HepG2 (cell line): ENCODE measurements at regions not wholly inside any gene's neighbourhood (a gene's known extent, or its start where the extent isn't known, plus 50 kb on each side); places are given as distances from the start of the nearest gene placed in this dataset.

Experiments used
- ATF3 ChIP-seq: sonication (generic); formaldehyde crosslinking; IDR thresholded peaks from 2 replicates; pipeline ENCODE4 v1.4.0; 2020; ENCODE audit warnings: missing genetic modification reagents
- BATF2 ChIP-seq: sonication (generic); formaldehyde crosslinking; IDR thresholded peaks from 2 replicates; pipeline ENCODE4 v1.8.0; 2022; ENCODE audit warnings: mild to moderate bottlenecking, missing genetic modification reagents, moderate library complexity
- BRD4 ChIP-seq: sonication (generic); formaldehyde crosslinking; IDR thresholded peaks from 2 replicates; pipeline ENCODE4 v1.4.0; 2020; ENCODE audit warnings: missing genetic modification reagents
- HDAC6 ChIP-seq: fragments of 200-600 bp; sonication (generic); IDR thresholded peaks from 2 replicates; pipeline ENCODE4 v1.7.0; 2017; ENCODE audit warnings: mild to moderate bottlenecking, antibody characterized with exemption, low read length, low read depth
- HNF4G ChIP-seq, 2 experiments: sonication (generic) in 1 of 2; formaldehyde crosslinking in 1 of 2; IDR thresholded peaks; 2 replicates each; pipeline versions ENCODE4 v1.4.0 to v1.6.1; 2011 to 2020; ENCODE audit warnings: borderline replicate concordance in 2 of 2, low read depth in 2 of 2, mild to moderate bottlenecking in 2 of 2, low read length in 1 of 2, missing genetic modification reagents in 1 of 2, moderate library complexity in 1 of 2
- KLF12 ChIP-seq: sonication (generic); formaldehyde crosslinking; IDR thresholded peaks from 2 replicates; pipeline ENCODE4 v1.4.0; 2020; ENCODE audit warnings: missing genetic modification reagents, borderline replicate concordance
- MXI1 ChIP-seq: IDR thresholded peaks from 3 replicates; pipeline ENCODE4 v1.6.1; 2012; ENCODE audit warnings: low read depth, low read length, inconsistent platforms, borderline replicate concordance
- NFYC ChIP-seq: IDR thresholded peaks from 2 replicates; pipeline ENCODE4 v1.6.1; 2016; ENCODE audit warnings: missing genetic modification reagents, missing compliant biosample characterization
- SMAD3 ChIP-seq: sonication (generic); formaldehyde crosslinking; IDR thresholded peaks from 2 replicates; pipeline ENCODE4 v1.4.0; 2020; ENCODE audit warnings: missing genetic modification reagents
- SNAPC4 ChIP-seq: sonication (generic); formaldehyde crosslinking; IDR thresholded peaks from 2 replicates; pipeline ENCODE4 v1.4.0; 2020; ENCODE audit warnings: mild to moderate bottlenecking, missing genetic modification reagents
- SOX5 ChIP-seq: IDR thresholded peaks from 2 replicates; pipeline ENCODE4 v1.6.1; 2016; ENCODE audit warnings: borderline replicate concordance
- SUZ12 ChIP-seq: fragments of 150-350 bp; IDR thresholded peaks from 2 replicates; pipeline ENCODE4 v1.6.1; 2014; ENCODE audit warnings: low read depth, low read length
- TIGD3 ChIP-seq: sonication (generic); formaldehyde crosslinking; IDR thresholded peaks from 2 replicates; pipeline ENCODE4 v1.5.1; 2020; ENCODE audit warnings: mild to moderate bottlenecking, missing genetic modification reagents, borderline replicate concordance
- ZFP91 ChIP-seq: sonication (generic); formaldehyde crosslinking; IDR thresholded peaks from 2 replicates; pipeline ENCODE4 v1.9.0; 2022; ENCODE audit warnings: missing genetic modification reagents, mild to moderate bottlenecking, borderline replicate concordance
- ZKSCAN1 ChIP-seq: fragments of 150-350 bp; IDR thresholded peaks from 2 replicates; pipeline ENCODE4 v1.6.1; 2014; ENCODE audit warnings: low read length
- ZNF136 ChIP-seq: sonication (generic); formaldehyde crosslinking; IDR thresholded peaks from 2 replicates; pipeline ENCODE4 v1.8.1; 2022; ENCODE audit warnings: low read depth, mild to moderate bottlenecking, moderate library complexity, missing genetic modification reagents
- ZNF333 ChIP-seq: sonication (generic); formaldehyde crosslinking; IDR thresholded peaks from 2 replicates; pipeline ENCODE4 v1.4.0; 2020; ENCODE audit warnings: mild to moderate bottlenecking, missing genetic modification reagents, borderline replicate concordance
- ZNF644 ChIP-seq: IDR thresholded peaks from 2 replicates; pipeline ENCODE4 v1.6.1; 2016; ENCODE audit warnings: low read depth
- ZNF674 ChIP-seq: sonication (generic); formaldehyde crosslinking; IDR thresholded peaks from 2 replicates; pipeline ENCODE4 v1.5.0; 2020; ENCODE audit warnings: low read depth, mild to moderate bottlenecking, missing genetic modification reagents
- ZNF772 ChIP-seq: sonication (generic); formaldehyde crosslinking; IDR thresholded peaks from 2 replicates; pipeline ENCODE4 v1.5.0; 2020; ENCODE audit warnings: mild to moderate bottlenecking, missing genetic modification reagents

- TF ChIP-seq ZNF136 (CRISPR knock-in tag): peak; percentile 14; the same call in 1 of the 2 replicates
- TF ChIP-seq HDAC6: no peak
- no peak for TF ChIP-seq ATF3 (CRISPR knock-in tag)
- TF ChIP-seq KLF12 (CRISPR knock-in tag): peak; percentile 85; the same call in 1 of the 2 replicates
- TF ChIP-seq ZNF674: no peak
- TF ChIP-seq BATF2 (CRISPR knock-in tag): no peak
- TF ChIP-seq ZNF644 (CRISPR knock-in tag): peak; percentile 59; the same call in 1 of the 2 replicates
- TF ChIP-seq ZNF333 (CRISPR knock-in tag): no peak
- no peak for TF ChIP-seq TIGD3
- TF ChIP-seq BRD4 (CRISPR knock-in tag): no peak; the same call in 1 of the 2 replicates
- 0 out of 2 replicates have a peak, but pooled peaks have one; percentile 43 for TF ChIP-seq ZNF772 (CRISPR knock-in tag)
- TF ChIP-seq SOX5 (CRISPR knock-in tag): peak; percentile 90
- TF ChIP-seq HNF4G (IDR thresholded peaks at IDR 0.05; ENCODE audit: borderline replicate concordance, low read depth, low read length): peak; percentile 94
- peak; percentile 90 for TF ChIP-seq HNF4G (CRISPR knock-in tag; IDR thresholded peaks at IDR 0.05; ENCODE audit: borderline replicate concordance, low read depth)
- no peak for TF ChIP-seq SUZ12
- TF ChIP-seq SNAPC4: 0 out of 2 replicates have a peak, but pooled peaks have one; percentile 58
- TF ChIP-seq NFYC (CRISPR knock-in tag): no peak; the same call in 1 of the 2 replicates
- TF ChIP-seq MXI1: no peak
- TF ChIP-seq ZKSCAN1: no peak
- peak; percentile 90 for TF ChIP-seq SMAD3 (CRISPR knock-in tag)
- no peak for TF ChIP-seq ZFP91 (CRISPR knock-in tag)
Observed at GRCh38 chr20:53652090-53652858, 58.6 kb upstream of the ZNF217 start (continued).
